Aorta (tissue), 5 donors: ENCODE measurements at regions not wholly inside any gene's neighbourhood (a gene's known extent, or its start where the extent isn't known, plus 50 kb on each side); places are given as distances from the start of the nearest gene placed in this dataset.

Source experiments
- ATAC-seq: fragments of 200-7000 bp; cut with Tn5 transposase; one replicate; pipeline ENCODE4 v1.9.1; 2022; ENCODE audit warnings: moderate library complexity; ENCODE audit not compliant: low FRiP score
- DNase-seq, 2 donors: peaks; one replicate each; pipeline ENCODE4 v3.0.0-alpha.2; 2020
- H3K27ac ChIP-seq, 2 donors: one replicate each; pipeline ENCODE4 v1.5.1; 2013; ENCODE audit warnings: low read length in 2 of 2, mild to moderate bottlenecking in 2 of 2, moderate library complexity in 2 of 2, control low read depth in 1 of 2, inconsistent platforms in 1 of 2, low read depth in 1 of 2
- H3K27me3 ChIP-seq, 2 donors: one replicate each; pipeline ENCODE4 v1.6.1; 2013; ENCODE audit warnings: control low read depth in 1 of 2, low read length in 1 of 2, mild to moderate bottlenecking in 1 of 2, moderate library complexity in 1 of 2; ENCODE audit not compliant: insufficient read depth in 2 of 2, control insufficient read depth in 1 of 2
- H3K36me3 ChIP-seq, 2 donors: one replicate each; pipeline ENCODE4 v1.6.1; 2013; ENCODE audit warnings: control low read depth in 1 of 2, low read length in 1 of 2, mild to moderate bottlenecking in 1 of 2; ENCODE audit not compliant: insufficient read depth in 2 of 2, control insufficient read depth in 1 of 2
- H3K4me1 ChIP-seq, 2 donors: one replicate each; pipeline ENCODE4 v1.6.1; 2013; ENCODE audit warnings: low read length in 2 of 2, control low read depth in 1 of 2, mild to moderate bottlenecking in 1 of 2, moderate library complexity in 1 of 2; ENCODE audit not compliant: insufficient read depth in 2 of 2, control insufficient read depth in 1 of 2
- H3K4me3 ChIP-seq, 2 donors: one replicate each; pipeline ENCODE4 v1.5.1; 2013; ENCODE audit warnings: low read length in 2 of 2, control low read depth in 1 of 2, mild to moderate bottlenecking in 1 of 2
- H3K9me3 ChIP-seq: one replicate; pipeline ENCODE4 v1.6.1; 2013; ENCODE audit warnings: mild to moderate bottlenecking, low read length; ENCODE audit not compliant: control insufficient read depth
- WGBS, 2 donors: extraction: QIAGEN DNeasy Blood & Tissue Kit; methylation state at CpG; one replicate each; pipeline ENCODE4 v1.1.7; 2013; 5-methylcytosine and 5-hydroxymethylcytosine counted together
- intact Hi-C, 2 donors: fragments of 100-400 bp; cut with DNase I; formaldehyde crosslinking; loops; one replicate each; pipeline versions ENCODE4 v1.14.2 to v1.15.0; 2022
- donor health status: healthy with polysubstance abuse.
- donor health status: Bipolar disorder and iron deficiency.
- donor health status: DM: no; HTN: no; CAD: no.
- donor health status: DM: no; HTN: no; CAD: no.
- donor health status: DM: yes; HTN: yes; CAD: no.

DNA sequence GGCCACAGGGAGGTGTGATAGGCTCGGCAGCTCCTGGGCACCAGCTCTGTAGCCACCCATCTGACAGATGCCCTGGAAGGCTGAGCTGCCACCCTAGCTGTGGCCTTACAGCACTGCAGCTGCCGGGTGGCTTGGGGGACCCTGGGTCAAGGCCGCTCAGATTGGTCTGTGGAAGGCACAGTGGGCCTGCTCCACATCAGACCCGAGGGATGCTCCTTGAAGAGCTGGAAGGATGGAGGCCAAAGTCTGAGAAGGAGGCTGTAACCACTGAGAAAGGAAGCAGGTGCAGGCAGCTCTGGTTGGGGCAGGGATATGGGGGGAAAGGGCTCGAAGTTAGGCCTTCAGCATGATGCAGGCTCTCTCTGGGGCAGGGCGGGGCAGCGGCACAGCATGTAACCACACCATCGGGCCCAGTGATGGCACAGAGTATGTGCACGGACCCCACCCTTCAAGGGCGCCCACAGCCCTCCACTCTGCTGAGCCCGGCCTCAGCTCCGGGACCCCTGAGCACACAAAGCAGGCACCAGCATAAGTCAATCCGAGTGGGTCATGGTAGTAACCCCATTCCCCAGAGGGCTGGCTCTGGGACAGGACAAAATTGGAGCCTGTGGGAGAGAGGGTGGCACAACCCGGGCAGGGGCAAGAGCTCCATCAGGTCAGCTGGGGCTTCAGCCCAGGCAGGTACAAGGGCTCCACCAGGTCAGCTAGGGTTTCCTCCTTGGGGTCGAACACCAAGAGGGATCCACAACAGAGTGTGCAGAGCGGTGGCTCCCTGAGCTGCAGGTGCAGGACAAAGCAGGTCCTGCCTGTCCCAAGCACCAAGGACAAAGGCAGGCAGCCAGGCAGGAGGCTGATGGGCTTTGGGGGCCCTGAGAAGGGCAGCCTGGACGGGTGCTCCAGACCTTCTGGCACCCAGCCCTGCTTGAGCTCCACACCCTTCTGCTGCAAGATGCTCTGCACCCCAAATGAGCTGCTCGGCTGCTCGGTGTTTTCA lies 1511.1 kb downstream of the BRD1 start:
- Histone ChIP-seq H3K9me3 (peaks cover 2% of the 10 kb centered on the region), H3K4me1 (no peaks in the 10 kb centered on the region), H3K27ac (no peak overlapping the region), H3K27me3 (no peaks in the 10 kb centered on the region), H3K4me3 (no peak overlapping the region), H3K36me3 (no peaks in the 10 kb centered on the region)
- no peak for ATAC-seq
- intact Hi-C loops = no loop called here
- DNase-seq = peak in 1 of 2 donors; percentile 66
- 77 to 78% methylated on average over 19 of the region's 19 CpGs for WGBS, 2 donors

DNA sequence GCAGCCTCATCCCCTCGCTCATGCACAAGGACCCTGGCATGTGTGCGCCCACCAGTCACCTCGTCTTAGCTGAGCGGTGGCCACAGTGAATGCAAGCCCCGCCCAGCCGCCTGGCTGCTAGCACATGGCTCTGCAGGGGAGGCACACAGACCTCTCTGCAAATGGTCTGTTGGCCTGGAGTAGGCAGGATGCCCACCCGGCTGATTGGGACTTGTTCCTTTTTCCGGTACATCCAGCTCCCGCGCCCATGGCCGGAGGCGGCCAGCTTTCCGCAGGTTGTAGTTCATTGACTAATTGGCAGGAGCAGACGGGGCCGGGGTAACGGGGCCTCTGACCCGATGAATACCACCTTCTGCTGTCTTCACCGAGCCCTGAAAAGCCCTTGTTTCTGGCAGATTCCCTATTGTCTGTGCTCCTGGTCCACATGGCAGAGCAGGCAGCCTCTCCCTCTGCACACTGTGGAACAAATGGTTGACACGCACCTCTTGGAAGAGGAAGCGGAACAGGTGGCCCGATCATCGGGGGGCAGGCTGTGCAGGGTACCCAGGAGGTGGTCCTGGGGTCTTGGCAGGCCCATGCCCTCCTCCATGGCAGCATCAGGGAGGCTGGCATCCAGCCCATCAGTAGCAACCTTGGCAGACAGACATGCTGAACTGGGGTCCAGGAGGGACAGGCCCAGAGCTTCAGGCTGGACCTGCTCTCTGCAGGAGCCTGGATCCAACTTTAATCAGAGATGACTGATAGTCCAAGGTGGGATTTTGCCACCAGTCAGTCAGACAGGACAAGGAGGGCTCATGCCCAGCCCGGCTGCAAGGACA lies 1512.0 kb downstream of the BRD1 start:
- intact Hi-C loops = no loop called here
- H3K36me3 ChIP-seq = no peaks in the 10 kb centered on the region
- 80 to 83% methylated on average over 23 of the region's 23 CpGs for WGBS, 2 donors
- no peaks in the 10 kb centered on the region for H3K4me1 ChIP-seq
- no peak overlapping the region for H3K4me3 ChIP-seq
- no peak overlapping the region for H3K27ac ChIP-seq
- H3K27me3 ChIP-seq = no peaks in the 10 kb centered on the region
- ATAC-seq = no peak
- DNase-seq = peak in 1 of 2 donors; percentile 71
- H3K9me3 ChIP-seq = peaks cover 2% of the 10 kb centered on the region

- H3K27me3 ChIP-seq = no peaks in the 10 kb centered on the region
- peaks cover 2% of the 10 kb centered on the region for H3K9me3 ChIP-seq
- whole genome bisulfite sequencing, 2 donors = 43 to 63% methylated on average over 6 of the region's 6 CpGs
- H3K27ac ChIP-seq = no peak overlapping the region
- H3K4me1 ChIP-seq = no peaks in the 10 kb centered on the region
- no peak for DNase-seq
- intact Hi-C loops = no loop called here
- H3K4me3 ChIP-seq = no peak overlapping the region
- no peaks in the 10 kb centered on the region for H3K36me3 ChIP-seq
- no peak for ATAC-seq
These were observed 1513.6 kb downstream of the BRD1 start for GRCh38 chr22:48314073-48314472.

- H3K4me3 ChIP-seq = no peak overlapping the region
- no peak for DNase-seq
- no peaks in the 10 kb centered on the region for H3K27me3 ChIP-seq
- H3K27ac ChIP-seq = no peak overlapping the region
- H3K4me1 ChIP-seq = no peaks in the 10 kb centered on the region
- intact Hi-C loops = no loop called here
- H3K9me3 ChIP-seq = peaks cover 2% of the 10 kb centered on the region
- H3K36me3 ChIP-seq = no peaks in the 10 kb centered on the region
- WGBS, 2 donors = 60 to 71% methylated on average over 14 of the region's 14 CpGs
- ATAC-seq = no peak
These were observed 1514.4 kb downstream of the BRD1 start for GRCh38 chr22:48313175-48313830.

DNA sequence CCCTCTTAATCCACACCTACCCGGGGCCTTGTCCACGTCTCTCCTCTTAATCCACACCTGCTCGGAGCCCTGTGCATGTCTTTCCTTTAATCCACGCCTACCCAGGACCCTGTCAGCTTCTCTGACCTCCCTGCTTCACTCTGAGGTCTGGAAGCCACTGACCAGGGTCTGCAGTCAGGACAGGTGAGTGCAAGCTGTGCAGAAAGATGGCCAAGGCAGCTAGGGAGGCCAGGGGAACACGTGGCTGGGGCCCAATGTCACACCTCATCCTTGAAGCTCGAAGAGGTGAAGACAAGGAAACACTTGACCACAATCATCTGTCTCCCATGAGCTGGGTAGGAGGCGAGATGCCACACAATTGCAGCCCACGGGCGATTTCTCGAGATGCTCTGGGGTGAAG lies 1516.9 kb downstream of the BRD1 start:
- Histone ChIP-seq H3K36me3 (no peaks in the 10 kb centered on the region), H3K27ac (no peak overlapping the region), H3K27me3 (no peaks in the 10 kb centered on the region), H3K9me3 (peaks cover 2% of the 10 kb centered on the region), H3K4me3 (no peak overlapping the region), H3K4me1 (no peaks in the 10 kb centered on the region)
- no peak for ATAC-seq
- no peak for DNase-seq
- intact Hi-C loops = no loop called here
- WGBS, 2 donors = 51 to 52% methylated on average over 10 of the region's 10 CpGs

GRCh38 chr22:48310289-48310688 lies 1517.4 kb downstream of the BRD1 start:
- WGBS, 2 donors = 38 to 40% methylated on average over 6 of the region's 6 CpGs
- intact Hi-C loops = no loop called here
- H3K4me1 ChIP-seq = no peaks in the 10 kb centered on the region
- ATAC-seq (no peak), DNase-seq (no peak)
- H3K4me3 ChIP-seq = no peak overlapping the region
- no peak overlapping the region for H3K27ac ChIP-seq
- H3K27me3 ChIP-seq = no peaks in the 10 kb centered on the region
- H3K9me3 ChIP-seq = peaks cover 2% of the 10 kb centered on the region
- no peaks in the 10 kb centered on the region for H3K36me3 ChIP-seq

DNA sequence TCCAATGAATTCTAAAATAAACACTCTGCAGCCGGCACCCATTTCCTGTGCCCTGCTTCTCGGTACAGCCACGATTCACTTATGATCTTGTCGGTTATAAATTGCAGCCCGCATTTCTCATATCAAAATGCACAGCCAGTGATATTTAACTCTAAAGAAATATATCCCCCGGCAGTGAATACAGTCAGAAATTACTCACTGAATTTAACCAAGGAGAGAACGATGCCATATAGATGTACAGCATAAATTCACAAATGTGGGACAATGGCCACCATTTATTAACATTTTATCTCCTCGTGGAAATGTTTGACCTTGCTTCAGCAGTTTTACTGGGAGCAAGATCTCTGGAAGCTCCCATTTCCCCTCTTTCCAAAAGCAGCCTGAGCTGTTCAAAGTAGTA lies 1517.8 kb downstream of the BRD1 start:
- H3K27me3 ChIP-seq = no peaks in the 10 kb centered on the region
- no peak overlapping the region for H3K4me3 ChIP-seq
- H3K27ac ChIP-seq = no peak overlapping the region
- peaks cover 2% of the 10 kb centered on the region for H3K9me3 ChIP-seq
- ATAC-seq = no peak
- WGBS, 2 donors = 8 to 11% methylated on average over 8 of the region's 8 CpGs
- DNase-seq = no peak
- intact Hi-C loops = no loop called here
- no peaks in the 10 kb centered on the region for H3K4me1 ChIP-seq
- H3K36me3 ChIP-seq = no peaks in the 10 kb centered on the region

- no peaks in the 10 kb centered on the region for H3K36me3 ChIP-seq
- H3K4me3 ChIP-seq = no peak overlapping the region
- no peaks in the 10 kb centered on the region for H3K4me1 ChIP-seq
- no peak for ATAC-seq
- no peak overlapping the region for H3K27ac ChIP-seq
- no peaks in the 10 kb centered on the region for H3K27me3 ChIP-seq
- WGBS, 2 donors = 82% methylated on average over 17 to 18 of the region's 18 CpGs
- DNase-seq = no peak
- peaks cover 2% of the 10 kb centered on the region for H3K9me3 ChIP-seq
- intact Hi-C loops = no loop called here
These were observed 1518.5 kb downstream of the BRD1 start for GRCh38 chr22:48309115-48309705.
